HuH-7.5 (cell line): ENCODE measurements at regions not wholly inside any gene's neighbourhood (a gene's known extent, or its start where the extent isn't known, plus 50 kb on each side); places are given as distances from the start of the nearest gene placed in this dataset.
"Not testable (repeated sequence)": the region's sequence is repeated elsewhere in the genome, so short reads cannot be mapped to it uniquely, and the experiment has no call there.

Experiments used
- DNase-seq: peaks from one replicate; pipeline ENCODE4 v3.0.0; 2011; ENCODE audit warnings: low spot score

DNA sequence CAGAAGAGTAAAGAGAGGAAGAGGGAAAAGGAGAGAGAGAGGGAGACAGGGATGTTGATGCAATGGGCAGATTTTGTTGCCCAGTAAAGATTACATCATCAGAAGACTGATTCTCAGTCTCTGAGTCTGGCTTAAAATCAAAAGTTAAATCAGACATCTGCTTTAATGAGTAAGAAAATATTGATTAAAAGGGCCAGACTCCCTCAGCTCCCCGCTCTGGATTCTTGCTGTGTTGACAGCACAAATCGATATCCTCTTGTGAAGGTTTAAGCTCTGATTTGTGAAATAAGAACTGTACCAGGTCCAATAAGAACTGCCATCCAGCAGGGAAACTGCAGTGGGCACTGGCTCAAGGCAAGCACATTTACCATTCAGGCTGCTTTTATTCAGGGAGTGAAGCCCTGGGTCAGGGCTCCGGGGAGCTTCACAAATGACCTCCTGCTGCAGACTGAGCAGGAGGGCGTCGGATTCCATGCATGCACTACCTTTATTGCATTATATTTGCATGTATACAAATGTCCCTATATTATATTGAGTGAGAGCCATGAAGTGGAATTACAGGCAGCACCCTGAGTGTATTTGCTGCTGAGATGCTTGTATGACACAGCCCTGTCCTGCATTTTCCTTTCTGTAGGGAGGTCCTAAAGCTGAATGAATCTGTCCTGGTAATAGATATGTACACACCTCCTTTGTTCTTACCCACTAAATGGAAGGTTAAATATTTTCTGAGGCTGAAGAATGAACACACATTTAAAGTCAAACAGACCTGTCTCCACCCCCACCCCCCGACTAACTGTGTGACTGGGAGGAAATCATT lies 401.5 kb downstream of the REEP3 start:
- DNase-seq: no peak

- no peak for DNase-seq
These were observed 408.7 kb downstream of the REEP3 start for GRCh38 chr10:63929831-63930467.

GRCh38 chr10:63930584-63930983 lies 409.4 kb downstream of the REEP3 start:
- DNase-seq: no peak

GRCh38 chr10:63935705-63936104 lies 414.5 kb downstream of the REEP3 start:
- DNase-seq: no peak

- no peak for DNase-seq
These were observed 419.2 kb downstream of the REEP3 start for GRCh38 chr10:63940277-63940922.

- no peak for DNase-seq
These were observed 443.2 kb downstream of the REEP3 start for GRCh38 chr10:63964406-63964805.

GRCh38 chr10:63965846-63966245 lies 444.6 kb downstream of the REEP3 start:
- DNase-seq: no peak

DNA sequence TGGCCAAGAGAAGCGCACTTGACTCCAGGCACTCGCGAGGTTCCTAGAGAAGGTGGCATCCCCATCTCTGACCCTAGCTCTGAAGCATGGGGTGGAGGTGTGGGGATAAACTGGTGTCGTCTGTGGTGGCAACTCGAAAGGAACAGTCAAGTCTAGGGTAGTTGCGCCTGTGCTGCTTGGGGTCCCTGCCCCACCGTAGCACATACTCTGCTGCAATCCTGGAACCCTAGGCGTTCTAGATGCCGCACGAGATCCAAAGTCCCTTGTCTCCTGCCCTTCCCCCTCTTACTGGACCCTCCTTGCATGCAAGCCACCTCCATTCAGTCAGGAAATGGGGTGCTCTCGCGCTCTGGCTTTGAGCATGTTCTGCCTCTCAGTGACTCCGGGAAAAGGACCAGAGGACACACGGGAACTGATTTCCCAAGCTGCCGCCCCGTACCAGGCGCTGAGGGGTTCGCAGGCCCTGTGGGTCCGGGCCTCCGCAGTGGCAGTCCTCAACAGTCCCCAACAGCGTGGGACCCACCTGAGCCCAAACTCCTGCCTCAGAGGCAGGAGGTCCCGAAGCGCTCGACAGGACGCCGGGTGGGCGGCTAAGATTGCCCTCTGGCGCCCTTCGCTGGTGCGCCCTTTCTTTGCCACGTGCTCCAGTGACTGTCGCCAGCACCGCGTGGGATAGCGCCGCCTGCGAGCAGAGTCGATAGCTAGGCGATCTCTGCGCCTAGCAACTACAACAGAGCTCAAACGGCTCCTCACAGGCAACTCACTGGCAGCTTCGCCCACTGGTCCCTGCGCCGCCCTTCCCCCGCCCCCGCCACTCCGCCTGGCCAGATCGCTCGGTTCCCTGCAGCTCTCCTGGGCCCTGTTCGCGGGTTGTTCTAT lies 452.0 kb downstream of the REEP3 start:
- DNase-seq: no peak

GRCh38 chr10:63976538-63976937 lies 455.3 kb downstream of the REEP3 start:
- peak; percentile 18 for DNase-seq

- peak; percentile 40 for DNase-seq
These were observed 456.2 kb downstream of the REEP3 start for GRCh38 chr10:63977329-63977923.

GRCh38 chr10:63980870-63981269 lies 459.7 kb downstream of the REEP3 start:
- DNase-seq: not testable (repeated sequence)

GRCh38 chr10:63984061-63984460 lies 462.9 kb downstream of the REEP3 start:
- DNase-seq: not testable (repeated sequence)

DNA sequence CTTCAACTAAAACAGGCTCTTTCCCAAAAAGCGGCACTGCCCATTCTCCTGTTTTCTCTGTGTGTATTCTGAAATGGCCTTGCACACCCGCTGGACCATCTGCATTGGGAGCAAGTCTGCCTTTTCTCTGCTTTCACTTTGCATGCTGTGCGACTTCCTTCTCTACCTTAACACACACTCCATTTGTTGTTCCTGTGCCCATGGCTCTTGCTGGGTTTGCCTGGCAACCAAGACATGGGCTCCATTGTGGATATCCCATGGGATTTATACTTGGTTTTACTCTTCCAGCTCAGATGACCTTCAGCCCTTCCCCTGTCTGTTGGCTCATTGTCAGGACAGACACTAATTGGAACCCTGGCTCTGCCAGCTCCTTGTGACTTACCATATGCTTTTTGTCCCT lies 465.3 kb downstream of the REEP3 start:
- DNase-seq: no peak

- no peak for DNase-seq
These were observed 466.0 kb downstream of the REEP3 start for GRCh38 chr10:63987212-63987611.

- DNase-seq: no peak
These were observed 473.2 kb downstream of the REEP3 start for GRCh38 chr10:63994371-63994770.

- no peak for DNase-seq
These were observed 486.0 kb downstream of the REEP3 start for GRCh38 chr10:64007157-64007556.

DNA sequence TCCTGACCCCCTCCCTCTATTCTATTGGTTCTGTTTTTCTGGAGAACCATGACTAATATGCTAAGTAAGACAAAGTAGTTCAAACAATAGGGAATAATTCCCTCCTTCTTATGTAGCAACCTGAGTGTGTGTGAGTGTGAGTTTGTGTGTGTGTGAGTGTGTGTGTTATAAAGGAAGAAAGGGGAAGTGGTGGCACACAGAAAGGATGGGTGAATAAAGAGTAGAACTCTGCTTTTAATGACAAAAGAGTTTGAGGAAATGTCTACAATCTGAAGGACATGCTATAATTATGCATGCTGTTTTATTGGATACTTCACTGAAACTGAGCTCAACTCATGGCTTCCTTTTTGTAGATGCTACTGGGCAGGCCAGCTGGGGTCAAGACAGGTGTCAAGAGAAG lies 489.5 kb downstream of the REEP3 start:
- no peak for DNase-seq

GRCh38 chr10:64011912-64012714 lies 490.9 kb downstream of the REEP3 start:
- no peak for DNase-seq

- DNase-seq: no peak
These were observed 493.1 kb downstream of the REEP3 start for GRCh38 chr10:64014281-64014680.

- no peak for DNase-seq
These were observed 502.8 kb downstream of the REEP3 start for GRCh38 chr10:64023926-64024470.

GRCh38 chr10:64033711-64034110 lies 512.5 kb downstream of the REEP3 start:
- no peak for DNase-seq
